Sigmoid colon (tissue), 4 donors: ENCODE measurements at regions not wholly inside any gene's neighbourhood (a gene's known extent, or its start where the extent isn't known, plus 50 kb on each side); places are given as distances from the start of the nearest gene placed in this dataset.

ENCODE experiments used
- EP300 ChIP-seq, 4 donors: sonication (generic); formaldehyde crosslinking; IDR thresholded peaks; one replicate each; pipeline ENCODE4 v1.6.1; 2017; ENCODE audit warnings: antibody characterized with exemption in 4 of 4
- POLR2A ChIP-seq, 2 donors: fragments of 450-650 bp; IDR thresholded peaks; one replicate each; pipeline ENCODE4 v1.6.1; 2016; ENCODE audit warnings: antibody characterized with exemption in 2 of 2, mild to moderate bottlenecking in 2 of 2, moderate library complexity in 2 of 2
- POLR2AphosphoS5 ChIP-seq, 4 donors: sonication (generic); formaldehyde crosslinking; IDR thresholded peaks; one replicate each; pipeline ENCODE4 v1.6.1; 2017; ENCODE audit warnings: antibody characterized with exemption in 4 of 4
- TF ChIP-seq, protein P1 (sequence below), 4 experiments: fragments of 450-650 bp in 3 of 4; fragments of 200-600 bp in 1 of 4; IDR thresholded peaks; one replicate each; pipeline ENCODE4 v1.5.1; 2016 to 2019; ENCODE audit warnings: antibody characterized with exemption in 4 of 4, mild to moderate bottlenecking in 3 of 4, moderate library complexity in 2 of 4

DNA sequence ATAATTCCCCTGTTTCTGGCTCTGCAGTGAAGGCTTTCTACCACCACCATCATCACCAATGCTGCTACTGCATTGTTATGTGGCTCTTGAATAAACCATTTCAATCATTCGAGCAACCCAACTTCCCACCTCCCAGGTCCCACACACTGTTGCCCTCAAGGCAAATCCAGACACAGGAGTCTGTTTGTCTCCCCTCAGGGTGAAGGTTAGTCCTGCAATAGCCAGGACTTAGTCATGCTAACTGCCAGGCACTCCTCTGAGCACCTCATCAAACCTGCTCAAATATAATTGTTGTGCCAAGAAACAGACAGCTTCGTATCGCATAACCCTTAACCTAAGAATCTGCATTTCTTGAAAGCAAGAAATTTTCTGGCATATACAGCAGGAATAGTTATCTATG lies 213.2 kb downstream of the KDR start:
- TF ChIP-seq, protein P1, sequence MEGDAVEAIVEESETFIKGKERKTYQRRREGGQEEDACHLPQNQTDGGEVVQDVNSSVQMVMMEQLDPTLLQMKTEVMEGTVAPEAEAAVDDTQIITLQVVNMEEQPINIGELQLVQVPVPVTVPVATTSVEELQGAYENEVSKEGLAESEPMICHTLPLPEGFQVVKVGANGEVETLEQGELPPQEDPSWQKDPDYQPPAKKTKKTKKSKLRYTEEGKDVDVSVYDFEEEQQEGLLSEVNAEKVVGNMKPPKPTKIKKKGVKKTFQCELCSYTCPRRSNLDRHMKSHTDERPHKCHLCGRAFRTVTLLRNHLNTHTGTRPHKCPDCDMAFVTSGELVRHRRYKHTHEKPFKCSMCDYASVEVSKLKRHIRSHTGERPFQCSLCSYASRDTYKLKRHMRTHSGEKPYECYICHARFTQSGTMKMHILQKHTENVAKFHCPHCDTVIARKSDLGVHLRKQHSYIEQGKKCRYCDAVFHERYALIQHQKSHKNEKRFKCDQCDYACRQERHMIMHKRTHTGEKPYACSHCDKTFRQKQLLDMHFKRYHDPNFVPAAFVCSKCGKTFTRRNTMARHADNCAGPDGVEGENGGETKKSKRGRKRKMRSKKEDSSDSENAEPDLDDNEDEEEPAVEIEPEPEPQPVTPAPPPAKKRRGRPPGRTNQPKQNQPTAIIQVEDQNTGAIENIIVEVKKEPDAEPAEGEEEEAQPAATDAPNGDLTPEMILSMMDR (IDR thresholded peaks at IDR 0.05), result no peak
- TF ChIP-seq POLR2A (IDR thresholded peaks at IDR 0.05), result no peak
- TF ChIP-seq EP300 (IDR thresholded peaks at IDR 0.05), result no peak
- no peak for TF ChIP-seq POLR2AphosphoS5 (IDR thresholded peaks at IDR 0.05)
